OCI-LY7 (cell line): ENCODE measurements at regions not wholly inside any gene's neighbourhood (a gene's known extent, or its start where the extent isn't known, plus 50 kb on each side); places are given as distances from the start of the nearest gene placed in this dataset.

Experiments
- BruUV-seq: library from RNA; stranded (reverse); fragments of 400-500 nt; replicated peaks from 2 replicates; lab custom pipeline; 2021; lab: Mats Ljungman, UMichigan
- CTCF ChIA-PET: fragments of 300-600 bp; sonication (Branson Sonifier 250); formaldehyde crosslinking; loops from one replicate; lab custom pipeline; 2022; ENCODE audit warnings: antibody characterized with exemption; ENCODE audit not compliant: unreplicated experiment; lab: Charles Lee
- POLR2A ChIA-PET: fragments of 300-600 bp; sonication (Branson Sonifier 250); formaldehyde crosslinking; loops from one replicate; lab custom pipeline; 2022; ENCODE audit warnings: antibody characterized with exemption; lab: Charles Lee
- DNase-seq: peaks from one replicate; pipeline ENCODE4 v3.0.0-alpha.2; 2015; ENCODE audit warnings: low spot score
- H2AFZ ChIP-seq: fragments of 200-600 bp; sonication (generic), shearing (Covaris generic); 2 replicates; pipeline ENCODE4 v1.6.1; 2014; ENCODE audit warnings: mild to moderate bottlenecking, antibody characterized with exemption, low read length, moderate library complexity
- H3K27ac ChIP-seq: fragments of 200-600 bp; sonication (generic); 2 replicates; pipeline ENCODE4 v1.5.1; 2014; ENCODE audit warnings: mixed run types, low read depth, mild to moderate bottlenecking, moderate library complexity, low read length, inconsistent platforms; ENCODE audit not compliant: poor library complexity, severe bottlenecking
- H3K36me3 ChIP-seq: fragments of 200-600 bp; sonication (generic); 2 replicates; pipeline ENCODE4 v1.6.1; 2014; ENCODE audit warnings: mild to moderate bottlenecking, antibody characterized with exemption, low read length, moderate library complexity, mixed read lengths; ENCODE audit not compliant: insufficient read depth
- H3K4me1 ChIP-seq: fragments of 200-600 bp; sonication (generic); 2 replicates; pipeline ENCODE4 v1.5.1; 2014; ENCODE audit warnings: mild to moderate bottlenecking, low read length; ENCODE audit not compliant: insufficient read depth, poor library complexity, severe bottlenecking
- H3K4me2 ChIP-seq: fragments of 200-600 bp; sonication (generic); 2 replicates; pipeline ENCODE4 v1.6.1; 2014; ENCODE audit warnings: mild to moderate bottlenecking, low read length
- H3K4me3 ChIP-seq: fragments of 200-600 bp; sonication (generic); 2 replicates; pipeline ENCODE4 v1.5.1; 2014; ENCODE audit warnings: mild to moderate bottlenecking, low read depth, low read length; ENCODE audit not compliant: poor library complexity, severe bottlenecking
- H3K79me2 ChIP-seq: fragments of 200-600 bp; sonication (generic); 2 replicates; pipeline ENCODE4 v1.6.1; 2016; ENCODE audit warnings: low read depth, mild to moderate bottlenecking, low read length, moderate library complexity, mixed read lengths; ENCODE audit not compliant: insufficient read depth
- H3K9me2 ChIP-seq: fragments of 200-600 bp; sonication (generic); 2 replicates; pipeline ENCODE4 v1.6.1; 2016; ENCODE audit warnings: mild to moderate bottlenecking, low read length, mixed read lengths; ENCODE audit not compliant: insufficient read depth
- H3K9me3 ChIP-seq: fragments of 200-600 bp; sonication (generic); 2 replicates; pipeline ENCODE4 v1.6.1; 2014; ENCODE audit warnings: mild to moderate bottlenecking, mixed run types, low read length, mixed read lengths
- H4K20me1 ChIP-seq: fragments of 200-600 bp; sonication (generic); 2 replicates; pipeline ENCODE4 v1.6.1; 2014; ENCODE audit warnings: mild to moderate bottlenecking, antibody characterized with exemption, low read length, moderate library complexity, mixed read lengths; ENCODE audit not compliant: insufficient read depth
- EZH2phosphoT487 ChIP-seq: fragments of 200-600 bp; sonication (generic); IDR thresholded peaks from 2 replicates; pipeline ENCODE4 v1.6.1; 2018; ENCODE audit warnings: low read depth, borderline replicate concordance, mild to moderate bottlenecking, mixed run types, antibody characterized with exemption, low read length, moderate library complexity, mixed read lengths
- intact Hi-C: fragments of 100-400 bp; cut with micrococcal nuclease; formaldehyde crosslinking; loops from one replicate; pipeline ENCODE4 v1.10.0; 2022; ENCODE audit not compliant: unreplicated experiment
- TF ChIP-seq, protein P1 (sequence below): fragments of 200-600 bp; sonication (generic); conservative IDR thresholded peaks from 2 replicates; pipeline ENCODE4 v1.5.1; 2014; ENCODE audit warnings: mild to moderate bottlenecking, antibody characterized with exemption, low read length, moderate library complexity, mixed read lengths

DNA sequence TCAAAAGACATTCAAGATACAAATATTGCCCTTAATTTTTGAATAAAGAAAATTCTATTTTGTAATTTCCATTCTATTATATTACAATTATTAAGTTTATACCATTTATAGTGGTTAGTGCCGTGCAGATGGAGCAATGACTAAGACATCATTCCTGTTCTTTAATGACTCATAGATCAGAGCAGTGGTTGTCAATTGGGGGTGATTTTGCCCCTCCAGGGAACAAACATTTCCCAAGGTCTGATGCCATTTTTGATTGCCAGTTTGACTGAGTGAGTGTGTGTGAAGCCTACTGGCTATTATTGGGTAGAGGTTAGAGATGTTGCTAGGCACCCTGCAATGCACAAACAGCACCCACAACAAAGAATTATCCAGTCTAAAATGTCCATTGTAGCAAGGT, 97.9 kb upstream of the DDIT4L start:
- ChIA-PET CTCF (no interaction called here), POLR2A (no interaction called here)
- Histone ChIP-seq H3K79me2 (no peaks in the 10 kb centered on the region), H3K4me1 (no peaks in the 10 kb centered on the region), H2AFZ (no peak overlapping the region), H4K20me1 (no peaks in the 10 kb centered on the region), H3K9me2 (no peaks in the 10 kb centered on the region), H3K9me3 (no peaks in the 10 kb centered on the region), H3K4me3 (no peak overlapping the region), H3K27ac (no peak overlapping the region), H3K4me2 (no peak overlapping the region), H3K36me3 (no peaks in the 10 kb centered on the region)
- no peak for DNase-seq
- intact Hi-C loops: no loop called here
- BruUV-seq: no TSS peak
- no peak for TF ChIP-seq EZH2phosphoT487
- TF ChIP-seq, protein P1, sequence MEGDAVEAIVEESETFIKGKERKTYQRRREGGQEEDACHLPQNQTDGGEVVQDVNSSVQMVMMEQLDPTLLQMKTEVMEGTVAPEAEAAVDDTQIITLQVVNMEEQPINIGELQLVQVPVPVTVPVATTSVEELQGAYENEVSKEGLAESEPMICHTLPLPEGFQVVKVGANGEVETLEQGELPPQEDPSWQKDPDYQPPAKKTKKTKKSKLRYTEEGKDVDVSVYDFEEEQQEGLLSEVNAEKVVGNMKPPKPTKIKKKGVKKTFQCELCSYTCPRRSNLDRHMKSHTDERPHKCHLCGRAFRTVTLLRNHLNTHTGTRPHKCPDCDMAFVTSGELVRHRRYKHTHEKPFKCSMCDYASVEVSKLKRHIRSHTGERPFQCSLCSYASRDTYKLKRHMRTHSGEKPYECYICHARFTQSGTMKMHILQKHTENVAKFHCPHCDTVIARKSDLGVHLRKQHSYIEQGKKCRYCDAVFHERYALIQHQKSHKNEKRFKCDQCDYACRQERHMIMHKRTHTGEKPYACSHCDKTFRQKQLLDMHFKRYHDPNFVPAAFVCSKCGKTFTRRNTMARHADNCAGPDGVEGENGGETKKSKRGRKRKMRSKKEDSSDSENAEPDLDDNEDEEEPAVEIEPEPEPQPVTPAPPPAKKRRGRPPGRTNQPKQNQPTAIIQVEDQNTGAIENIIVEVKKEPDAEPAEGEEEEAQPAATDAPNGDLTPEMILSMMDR: no peak

- BruUV-seq: no TSS peak
- DNase-seq: no peak
- Histone ChIP-seq H3K27ac (no peak overlapping the region), H3K79me2 (no peaks in the 10 kb centered on the region), H3K36me3 (no peaks in the 10 kb centered on the region), H3K4me1 (no peaks in the 10 kb centered on the region), H3K9me3 (no peaks in the 10 kb centered on the region), H4K20me1 (no peaks in the 10 kb centered on the region), H2AFZ (no peak overlapping the region), H3K4me3 (no peak overlapping the region), H3K4me2 (no peak overlapping the region), H3K9me2 (no peaks in the 10 kb centered on the region)
- intact Hi-C loops: no loop called here
- ChIA-PET CTCF (no interaction called here), POLR2A (no interaction called here)
- TF ChIP-seq, protein P1: no peak
- no peak for TF ChIP-seq EZH2phosphoT487
Observed at GRCh38 chr4:100287534-100287933, 97.3 kb upstream of the DDIT4L start.

GRCh38 chr4:100286636-100287035, 96.4 kb upstream of the DDIT4L start:
- Histone ChIP-seq H3K4me3 (no peak overlapping the region), H3K4me1 (no peaks in the 10 kb centered on the region), H4K20me1 (no peaks in the 10 kb centered on the region), H3K9me2 (no peaks in the 10 kb centered on the region), H3K9me3 (no peaks in the 10 kb centered on the region), H3K36me3 (no peaks in the 10 kb centered on the region), H3K79me2 (no peaks in the 10 kb centered on the region), H3K27ac (no peak overlapping the region), H3K4me2 (no peak overlapping the region), H2AFZ (no peak overlapping the region)
- POLR2A ChIA-PET: interaction anchor here (0.6 to 0.9 kb wide), 3 partner anchors 18 to 1967 kb away, joined by 3 to 5 read pairs (median 3); no protein-coding TSS in a partner anchor
- intact Hi-C loops: no loop called here
- no peak for DNase-seq
- TF ChIP-seq, protein P1: no peak
- no peak for TF ChIP-seq EZH2phosphoT487
- BruUV-seq: no TSS peak
- CTCF ChIA-PET: no interaction called here
